GM12878 (cell line): ENCODE measurements at regions not wholly inside any gene's neighbourhood (a gene's known extent, or its start where the extent isn't known, plus 50 kb on each side); places are given as distances from the start of the nearest gene placed in this dataset.

ENCODE experiments used
- ASH2L ChIP-seq: fragments of 300-600, 200-600 bp; sonication (generic); IDR thresholded peaks from 2 replicates; pipeline ENCODE4 v1.6.1; 2017; ENCODE audit warnings: low read depth, mild to moderate bottlenecking, borderline replicate concordance
- CBX3 ChIP-seq: fragments of 200-600 bp; sonication (generic); IDR thresholded peaks from 2 replicates; pipeline ENCODE4 v1.6.1; 2016; ENCODE audit warnings: low read depth, borderline replicate concordance
- CHD4 ChIP-seq: fragments of 200-600 bp; sonication (generic); IDR thresholded peaks from 2 replicates; pipeline ENCODE4 v1.6.1; 2016; ENCODE audit warnings: mild to moderate bottlenecking
- CTCF ChIP-seq, 3 experiments: IDR thresholded peaks in 2 of 3; conservative IDR thresholded peaks in 1 of 3; 2 replicates each; pipeline ENCODE4 v1.5.1; 2011; ENCODE audit warnings: low read depth in 3 of 3, low read length in 3 of 3, mild to moderate bottlenecking in 3 of 3, control low read depth in 2 of 3, moderate library complexity in 2 of 3, inconsistent platforms in 1 of 3, mixed read lengths in 1 of 3; ENCODE audit not compliant: control insufficient read depth in 2 of 3, insufficient read depth in 1 of 3; ENCODE audit errors: extremely low read depth in 1 of 3
- EP300 ChIP-seq, 2 experiments: fragments of 150-350 bp in 1 of 2; IDR thresholded peaks; 2 replicates each; pipeline ENCODE4 v1.6.1; 2011 to 2012; ENCODE audit warnings: low read depth in 2 of 2, low read length in 2 of 2, borderline replicate concordance in 1 of 2, improper control_type of control experiment in 1 of 2, inconsistent platforms in 1 of 2; ENCODE audit not compliant: control insufficient read depth in 1 of 2
- KDM1A ChIP-seq: fragments of 200-600 bp; sonication (generic); IDR thresholded peaks from 2 replicates; pipeline ENCODE4 v1.6.1; 2016; ENCODE audit warnings: borderline replicate concordance
- MAX ChIP-seq: IDR thresholded peaks from 2 replicates; pipeline ENCODE4 v1.6.1; 2012; ENCODE audit warnings: low read depth, low read length, improper control_type of control experiment
- MYC ChIP-seq: IDR thresholded peaks from 2 replicates; pipeline ENCODE4 v1.6.1; 2011; ENCODE audit warnings: mild to moderate bottlenecking, low read length, moderate library complexity, inconsistent platforms; ENCODE audit not compliant: insufficient read depth, insufficient replicate concordance, insufficient read length, severe bottlenecking
- POLR2A ChIP-seq: IDR thresholded peaks from 2 replicates; pipeline ENCODE4 v1.6.1; 2011; ENCODE audit warnings: low read depth, mild to moderate bottlenecking, low read length
- SKIL ChIP-seq: fragments of 450-650 bp; IDR thresholded peaks from 2 replicates; pipeline ENCODE4 v1.6.1; 2017; ENCODE audit warnings: mild to moderate bottlenecking, low read depth, inconsistent platforms; ENCODE audit not compliant: poor library complexity, severe bottlenecking
- SUPT20H ChIP-seq: IDR thresholded peaks from 2 replicates; pipeline ENCODE4 v1.6.1; 2011; ENCODE audit warnings: low read depth, mild to moderate bottlenecking, low read length, moderate library complexity, borderline replicate concordance; ENCODE audit not compliant: control insufficient read depth
- TARDBP ChIP-seq: IDR thresholded peaks from 2 replicates; pipeline ENCODE4 v1.6.1; 2016; ENCODE audit warnings: borderline replicate concordance
- ZSCAN29 ChIP-seq: fragments of 450-650 bp; IDR thresholded peaks from 2 replicates; pipeline ENCODE4 v1.6.1; 2017; ENCODE audit warnings: mild to moderate bottlenecking, moderate library complexity

GRCh38 chr6:74966712-74967111 is 239.1 kb downstream of the COL12A1 start:
- TF ChIP-seq CTCF (IDR thresholded peaks at IDR 0.05 in 2 of 3, conservative IDR thresholded peaks at IDR 0.05 in 1 of 3; ENCODE audit: control insufficient read depth in 2 of 3, extremely low read depth in 1 of 3, insufficient read depth in 1 of 3, low read depth in 3 of 3, low read length in 3 of 3): no peak
- TF ChIP-seq MYC: no peak
- no peak for TF ChIP-seq ASH2L
- TF ChIP-seq CHD4: no peak
- no peak for TF ChIP-seq SKIL
- TF ChIP-seq CBX3: no peak
- no peak for TF ChIP-seq TARDBP
- TF ChIP-seq SUPT20H: no peak
- TF ChIP-seq MAX: no peak
- TF ChIP-seq KDM1A: no peak
- no peak for TF ChIP-seq EP300 (IDR thresholded peaks at IDR 0.05; ENCODE audit: borderline replicate concordance in 1 of 2, control insufficient read depth in 1 of 2, low read depth in 2 of 2, low read length in 2 of 2)
- TF ChIP-seq POLR2A: no peak
- TF ChIP-seq ZSCAN29: no peak
